Esophagus muscularis mucosa (tissue), 4 donors: ENCODE measurements at regions not wholly inside any gene's neighbourhood (a gene's known extent, or its start where the extent isn't known, plus 50 kb on each side); places are given as distances from the start of the nearest gene placed in this dataset.

Experiments
- DNase-seq: peaks from one replicate; pipeline ENCODE4 v3.0.0-alpha.2; 2017; ENCODE audit errors: extremely low spot score
- H3K27ac ChIP-seq, 4 donors: fragments of 200-600 bp; sonication (generic); replicated peaks in 1 of 4; 1 replicate in 3 of 4; 2 replicates in 1 of 4; pipeline ENCODE4 v1.5.1; 2016 to 2019; ENCODE audit warnings: mild to moderate bottlenecking in 1 of 4
- H3K27me3 ChIP-seq, 4 donors: fragments of 200-600 bp; sonication (generic); one replicate each; pipeline versions ENCODE4 v1.5.1 to v1.6.0; 2016 to 2019
- H3K36me3 ChIP-seq, 4 donors: fragments of 200-600 bp; sonication (generic); one replicate each; pipeline ENCODE4 v1.5.1; 2016 to 2019
- H3K4me1 ChIP-seq, 4 donors: fragments of 200-600 bp; sonication (generic); one replicate each; pipeline ENCODE4 v1.5.1; 2016 to 2019
- H3K4me3 ChIP-seq, 4 donors: fragments of 200-600 bp; sonication (generic); 1 replicate in 2 of 4; 2 replicates in 2 of 4; pipeline ENCODE4 v1.5.1; 2016 to 2019; ENCODE audit warnings: mild to moderate bottlenecking in 4 of 4, moderate library complexity in 1 of 4
- H3K9me3 ChIP-seq, 4 donors: fragments of 200-600 bp; sonication (generic); 1 replicate in 3 of 4; 2 replicates in 1 of 4; pipeline ENCODE4 v1.5.1; 2016 to 2019
- EP300 ChIP-seq: sonication (generic); formaldehyde crosslinking; IDR thresholded peaks from one replicate; pipeline ENCODE4 v1.6.1; 2017; ENCODE audit warnings: antibody characterized with exemption
- POLR2A ChIP-seq: fragments of 450-650 bp; IDR thresholded peaks from one replicate; pipeline ENCODE4 v1.6.1; 2017; ENCODE audit warnings: antibody characterized with exemption, moderate library complexity, mild to moderate bottlenecking, low read depth
- POLR2AphosphoS5 ChIP-seq, 2 donors: sonication (generic); formaldehyde crosslinking; IDR thresholded peaks; one replicate each; pipeline ENCODE4 v1.6.1; 2017; ENCODE audit warnings: antibody characterized with exemption in 2 of 2
- WGBS: methylation state at CpG from one replicate; pipeline ENCODE4 v1.1.5; 2018; 5-methylcytosine and 5-hydroxymethylcytosine counted together
- intact Hi-C: fragments of 100-400 bp; cut with DNase I; formaldehyde crosslinking; loops from one replicate; pipeline ENCODE4 v1.15.1; 2023
- TF ChIP-seq, protein P1 (sequence below), 3 experiments: fragments of 200-600 bp in 2 of 3; fragments of 450-650 bp in 1 of 3; sonication (generic) in 2 of 3; IDR thresholded peaks; one replicate each; pipeline ENCODE4 v1.5.1; 2017 to 2019; ENCODE audit warnings: antibody characterized with exemption in 3 of 3, mild to moderate bottlenecking in 2 of 3, moderate library complexity in 1 of 3

DNA sequence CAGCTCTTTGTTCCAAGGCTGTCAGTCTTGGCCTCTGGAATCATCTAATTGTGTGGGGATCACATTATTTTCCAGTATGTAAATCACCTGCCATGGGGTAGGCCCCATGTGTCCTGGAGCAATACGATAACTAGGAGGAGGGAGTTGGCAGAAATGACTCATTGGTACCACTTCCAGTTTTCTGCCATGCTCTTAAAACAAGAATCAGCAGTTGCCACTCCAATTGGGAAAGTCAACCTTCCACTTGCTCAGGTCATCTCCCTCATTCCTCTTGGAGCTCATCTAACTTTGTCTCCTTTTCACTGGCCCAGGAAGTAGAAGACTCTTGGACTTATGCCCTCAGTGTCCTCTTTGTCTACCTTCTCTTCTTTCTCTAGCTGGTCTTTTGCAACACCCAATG lies 487.0 kb downstream of the SLC4A3 start:
- no peak overlapping the region for H3K27ac ChIP-seq
- H3K4me1 ChIP-seq, result no peaks in the 10 kb centered on the region
- DNase-seq, result no peak
- WGBS, result 83% methylated on average over 1 of the region's 1 CpG
- H3K36me3 ChIP-seq, result no peaks in the 10 kb centered on the region
- H3K9me3 ChIP-seq, result peaks cover 0 to 24% (median 2%) of the 10 kb centered on the region in 4 donors
- no peaks in the 10 kb centered on the region for H3K27me3 ChIP-seq
- intact Hi-C loops, result no loop called here
- no peak overlapping the region for H3K4me3 ChIP-seq
- TF ChIP-seq POLR2AphosphoS5 (IDR thresholded peaks at IDR 0.05), result no peak
- TF ChIP-seq, protein P1, sequence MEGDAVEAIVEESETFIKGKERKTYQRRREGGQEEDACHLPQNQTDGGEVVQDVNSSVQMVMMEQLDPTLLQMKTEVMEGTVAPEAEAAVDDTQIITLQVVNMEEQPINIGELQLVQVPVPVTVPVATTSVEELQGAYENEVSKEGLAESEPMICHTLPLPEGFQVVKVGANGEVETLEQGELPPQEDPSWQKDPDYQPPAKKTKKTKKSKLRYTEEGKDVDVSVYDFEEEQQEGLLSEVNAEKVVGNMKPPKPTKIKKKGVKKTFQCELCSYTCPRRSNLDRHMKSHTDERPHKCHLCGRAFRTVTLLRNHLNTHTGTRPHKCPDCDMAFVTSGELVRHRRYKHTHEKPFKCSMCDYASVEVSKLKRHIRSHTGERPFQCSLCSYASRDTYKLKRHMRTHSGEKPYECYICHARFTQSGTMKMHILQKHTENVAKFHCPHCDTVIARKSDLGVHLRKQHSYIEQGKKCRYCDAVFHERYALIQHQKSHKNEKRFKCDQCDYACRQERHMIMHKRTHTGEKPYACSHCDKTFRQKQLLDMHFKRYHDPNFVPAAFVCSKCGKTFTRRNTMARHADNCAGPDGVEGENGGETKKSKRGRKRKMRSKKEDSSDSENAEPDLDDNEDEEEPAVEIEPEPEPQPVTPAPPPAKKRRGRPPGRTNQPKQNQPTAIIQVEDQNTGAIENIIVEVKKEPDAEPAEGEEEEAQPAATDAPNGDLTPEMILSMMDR (IDR thresholded peaks at IDR 0.05), result no peak
- TF ChIP-seq POLR2A, result no peak

GRCh38 chr2:220117025-220117424 lies 489.6 kb downstream of the SLC4A3 start:
- WGBS, result 73% methylated on average over 5 of the region's 5 CpGs
- intact Hi-C loops, result no loop called here
- Histone ChIP-seq H3K4me1 (no peaks in the 10 kb centered on the region), H3K27ac (no peak overlapping the region), H3K27me3 (no peaks in the 10 kb centered on the region), H3K4me3 (no peak overlapping the region), H3K36me3 (no peaks in the 10 kb centered on the region), H3K9me3 (peaks cover 0 to 24% (median 2%) of the 10 kb centered on the region in 4 donors)
- peak; percentile 84 for DNase-seq
- TF ChIP-seq POLR2AphosphoS5 (IDR thresholded peaks at IDR 0.05) (no peak), POLR2A (no peak)
- TF ChIP-seq, protein P1 (IDR thresholded peaks at IDR 0.05), result no peak

DNA sequence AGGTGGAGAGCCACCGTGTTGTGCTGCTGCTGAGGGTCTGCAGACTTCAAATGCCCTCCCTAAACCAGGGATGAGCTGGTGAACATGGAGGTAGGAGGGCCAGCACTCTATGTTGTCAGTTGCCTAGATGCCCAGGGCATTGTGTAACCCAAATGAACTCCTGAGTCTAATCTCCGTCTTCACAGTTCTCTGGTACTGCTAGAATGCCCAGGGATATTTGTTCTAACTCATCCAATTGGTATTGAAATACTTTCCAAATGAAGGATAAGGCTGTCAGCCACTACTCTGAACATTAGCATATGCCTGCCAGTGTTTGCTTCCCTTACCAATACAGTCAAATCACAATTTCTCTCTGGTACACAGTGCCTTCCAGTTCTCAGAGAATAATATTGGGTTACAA lies 492.6 kb downstream of the SLC4A3 start:
- Histone ChIP-seq H3K4me3 (no peak overlapping the region), H3K27me3 (no peaks in the 10 kb centered on the region), H3K36me3 (no peaks in the 10 kb centered on the region), H3K27ac (no peak overlapping the region), H3K4me1 (no peaks in the 10 kb centered on the region), H3K9me3 (peaks cover 0 to 8% (median 2%) of the 10 kb centered on the region in 4 donors)
- DNase-seq, result peak; percentile 55
- intact Hi-C loops, result no loop called here
- WGBS, result 71% methylated on average over 2 of the region's 2 CpGs
- no peak for TF ChIP-seq EP300
- TF ChIP-seq, protein P1 (IDR thresholded peaks at IDR 0.05), result no peak
- no peak for TF ChIP-seq POLR2AphosphoS5 (IDR thresholded peaks at IDR 0.05)
- TF ChIP-seq POLR2A, result no peak

DNA sequence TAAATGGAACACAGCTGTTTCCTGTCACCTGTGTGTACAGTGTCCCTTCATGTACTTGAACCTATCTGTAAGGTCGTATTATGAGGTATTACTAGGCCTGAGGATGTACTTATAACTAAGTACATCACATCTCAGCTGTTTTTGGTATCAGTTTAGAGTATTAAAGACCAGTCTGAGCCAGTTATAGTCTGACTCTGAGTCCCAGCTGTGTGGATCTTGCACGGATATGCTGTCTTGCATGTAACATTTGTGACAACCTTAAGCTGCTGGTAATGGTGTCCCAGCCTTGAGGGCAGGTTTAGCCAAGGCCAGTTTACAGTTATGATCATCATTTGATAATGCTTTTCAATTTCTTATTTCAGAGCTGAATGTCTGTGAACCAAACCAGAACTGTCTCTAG lies 496.3 kb downstream of the SLC4A3 start:
- intact Hi-C loops, result no loop called here
- no peaks in the 10 kb centered on the region for H3K36me3 ChIP-seq
- 65% methylated on average over 2 of the region's 2 CpGs for WGBS
- no peaks in the 10 kb centered on the region for H3K4me1 ChIP-seq
- TF ChIP-seq POLR2AphosphoS5 (IDR thresholded peaks at IDR 0.05) (no peak), POLR2A (no peak), EP300 (no peak)
- TF ChIP-seq, protein P1 (IDR thresholded peaks at IDR 0.05), result no peak
- no peak for DNase-seq
- H3K27ac ChIP-seq, result no peak overlapping the region
- H3K27me3 ChIP-seq, result no peaks in the 10 kb centered on the region
- no peaks in the 10 kb centered on the region for H3K9me3 ChIP-seq
- H3K4me3 ChIP-seq, result no peak overlapping the region

GRCh38 chr2:220125551-220125950 lies 498.1 kb downstream of the SLC4A3 start:
- Histone ChIP-seq H3K9me3 (peaks cover 0 to 5% (median 4%) of the 10 kb centered on the region in 4 donors), H3K4me3 (no peak overlapping the region), H3K36me3 (no peaks in the 10 kb centered on the region), H3K27me3 (no peaks in the 10 kb centered on the region), H3K4me1 (no peaks in the 10 kb centered on the region), H3K27ac (no peak overlapping the region)
- intact Hi-C loops, result no loop called here
- no peak for TF ChIP-seq POLR2AphosphoS5 (IDR thresholded peaks at IDR 0.05)
- TF ChIP-seq, protein P1 (IDR thresholded peaks at IDR 0.05), result no peak
- TF ChIP-seq POLR2A, result no peak
- TF ChIP-seq EP300, result no peak
- DNase-seq, result peak; percentile 74
- WGBS, result 83% methylated on average over 8 of the region's 8 CpGs
